ENCODE measurements at regions not wholly inside any gene's neighbourhood (a gene's known extent, or its start where the extent isn't known, plus 50 kb on each side); places are given as distances from the start of the nearest gene placed in this dataset.

- Histone ChIP-seq H3K4me3 (no peak overlapping the region), H3K36me3 (no peaks in the 10 kb centered on the region), H3K9me3 (no peaks in the 10 kb centered on the region), H3K27me3 (no peaks in the 10 kb centered on the region), H3K4me1 (no peaks in the 10 kb centered on the region), H3K27ac (no peak overlapping the region)
- intact Hi-C loops (cut with DNase I), result no loop called here
- DNase-seq, result peak; percentile 28
- 86 to 90% methylated on average over 17 of the region's 17 CpGs for WGBS, 2 donors
- TF ChIP-seq POLR2AphosphoS5 (IDR thresholded peaks at IDR 0.05) (no peak), CTCF (IDR thresholded peaks at IDR 0.05) (no peak), EP300 (IDR thresholded peaks at IDR 0.05) (no peak), POLR2A (IDR thresholded peaks at IDR 0.05) (no peak)
These were observed 100.1 kb upstream of the ALDH1A3 start for GRCh38 chr15:100779331-100780207.

GRCh38 chr15:100780208-100780800, 99.3 kb upstream of the ALDH1A3 start:
- no peaks in the 10 kb centered on the region for H3K4me1 ChIP-seq
- no peak overlapping the region for H3K27ac ChIP-seq
- no peaks in the 10 kb centered on the region for H3K36me3 ChIP-seq
- peak; percentile 39 for DNase-seq
- WGBS, 2 donors, result 87 to 95% methylated on average over 13 of the region's 13 CpGs
- TF ChIP-seq CTCF (IDR thresholded peaks at IDR 0.05), result no peak
- TF ChIP-seq POLR2AphosphoS5 (IDR thresholded peaks at IDR 0.05), result no peak
- TF ChIP-seq EP300 (IDR thresholded peaks at IDR 0.05), result no peak
- no peak for TF ChIP-seq POLR2A (IDR thresholded peaks at IDR 0.05)
- H3K9me3 ChIP-seq, result no peaks in the 10 kb centered on the region
- H3K4me3 ChIP-seq, result no peak overlapping the region
- H3K27me3 ChIP-seq, result no peaks in the 10 kb centered on the region
- intact Hi-C loops (cut with DNase I), result no loop called here

- Histone ChIP-seq H3K27ac (no peak overlapping the region), H3K4me1 (no peaks in the 10 kb centered on the region), H3K9me3 (no peaks in the 10 kb centered on the region), H3K4me3 (no peak overlapping the region), H3K27me3 (no peaks in the 10 kb centered on the region), H3K36me3 (no peaks in the 10 kb centered on the region)
- WGBS, 2 donors, result 83 to 89% methylated on average over 11 of the region's 11 CpGs
- DNase-seq, result peak; percentile 17
- TF ChIP-seq POLR2AphosphoS5 (IDR thresholded peaks at IDR 0.05) (no peak), EP300 (IDR thresholded peaks at IDR 0.05) (no peak), CTCF (IDR thresholded peaks at IDR 0.05) (no peak), POLR2A (IDR thresholded peaks at IDR 0.05) (no peak)
- intact Hi-C loops (cut with DNase I), result no loop called here
These were observed 98.3 kb upstream of the ALDH1A3 start for GRCh38 chr15:100781061-100781960.

GRCh38 chr15:100781961-100782530, 97.6 kb upstream of the ALDH1A3 start:
- WGBS, 2 donors, result 85 to 87% methylated on average over 7 of the region's 7 CpGs
- no peaks in the 10 kb centered on the region for H3K9me3 ChIP-seq
- peak; percentile 40 for DNase-seq

More at GRCh38 chr15:100781961-100782530, 97.6 kb upstream of the ALDH1A3 start:
- Histone ChIP-seq H3K27ac (no peak overlapping the region), H3K4me3 (no peak overlapping the region), H3K27me3 (no peaks in the 10 kb centered on the region), H3K36me3 (no peaks in the 10 kb centered on the region), H3K4me1 (no peaks in the 10 kb centered on the region)
- TF ChIP-seq CTCF (IDR thresholded peaks at IDR 0.05) (no peak), EP300 (IDR thresholded peaks at IDR 0.05) (no peak), POLR2AphosphoS5 (IDR thresholded peaks at IDR 0.05) (no peak), POLR2A (IDR thresholded peaks at IDR 0.05) (no peak)
- intact Hi-C loops (cut with DNase I), result no loop called here

Measured in sigmoid colon (tissue), 6 donors.